GM18511 (cell line): ENCODE measurements at regions not wholly inside any gene's neighbourhood (a gene's known extent, or its start where the extent isn't known, plus 50 kb on each side); places are given as distances from the start of the nearest gene placed in this dataset.
"Not testable (repeated sequence)": the region's sequence is repeated elsewhere in the genome, so short reads cannot be mapped to it uniquely, and the experiment has no call there.

Experiments
- ATAC-seq: cut with Tn5 transposase; IDR thresholded peaks from one replicate; pipeline ENCODE4 v1.9.1; 2021; ENCODE audit warnings: mild to moderate bottlenecking, moderate library complexity; ENCODE audit not compliant: unreplicated experiment

DNA sequence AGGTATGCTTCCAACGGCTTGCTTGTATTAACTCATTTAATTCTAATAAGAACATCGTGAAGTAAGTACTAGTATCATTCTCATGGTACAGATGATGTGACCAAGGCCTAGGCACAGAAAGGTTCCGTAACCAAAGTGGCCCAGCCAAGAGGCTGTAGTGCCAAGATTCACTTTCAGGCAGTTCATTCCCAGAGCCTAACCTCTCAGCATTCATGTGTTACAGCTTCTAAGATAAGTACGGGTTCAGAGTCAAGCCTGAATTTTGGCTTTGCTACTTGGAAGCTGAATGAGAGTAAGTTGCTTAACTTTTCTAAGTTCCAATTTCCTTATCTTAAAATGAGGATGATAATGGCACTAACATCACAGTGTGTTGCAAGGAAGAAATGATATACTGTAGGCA is 379.9 kb downstream of the AEBP2 start:
- ATAC-seq, result no peak

DNA sequence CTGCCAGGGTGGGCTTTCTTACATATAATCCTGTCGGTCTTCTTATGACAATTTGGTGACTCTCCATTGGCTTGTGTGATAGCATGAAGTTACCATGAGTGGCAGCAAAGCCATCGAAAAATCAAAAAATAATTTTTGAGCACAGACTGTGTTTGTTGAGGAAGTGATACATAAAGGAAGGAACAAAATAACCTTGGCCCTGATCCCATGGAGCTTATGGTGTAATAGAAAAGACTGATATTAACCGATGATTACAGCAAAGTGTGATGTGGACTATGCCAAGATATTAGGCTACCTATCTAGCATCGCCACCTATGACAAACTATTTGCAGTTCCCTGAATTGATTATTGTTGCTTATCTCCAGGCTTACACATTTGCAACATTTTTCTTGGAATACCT is 383.2 kb downstream of the AEBP2 start:
- no peak for ATAC-seq

DNA sequence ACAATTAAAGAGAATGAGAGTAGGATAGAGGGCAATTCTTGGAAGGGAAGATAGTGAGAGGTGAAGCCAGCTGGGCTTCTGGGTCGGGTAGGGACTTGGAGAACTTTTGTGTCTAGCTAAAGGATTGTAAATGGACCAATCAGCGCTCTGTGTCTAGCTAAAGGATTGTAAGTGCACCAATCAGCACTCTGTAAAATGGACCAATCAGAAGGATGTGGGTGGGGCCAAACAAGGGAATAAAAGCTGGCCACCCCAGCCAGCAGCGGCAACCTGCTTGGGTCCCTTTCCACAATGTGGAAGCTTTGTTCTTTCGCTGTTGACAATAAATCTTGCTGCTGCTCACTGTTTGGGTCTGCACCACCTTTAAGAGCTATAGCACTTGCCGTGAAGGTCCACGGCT is 384.0 kb downstream of the AEBP2 start:
- ATAC-seq, result not testable (repeated sequence)

DNA sequence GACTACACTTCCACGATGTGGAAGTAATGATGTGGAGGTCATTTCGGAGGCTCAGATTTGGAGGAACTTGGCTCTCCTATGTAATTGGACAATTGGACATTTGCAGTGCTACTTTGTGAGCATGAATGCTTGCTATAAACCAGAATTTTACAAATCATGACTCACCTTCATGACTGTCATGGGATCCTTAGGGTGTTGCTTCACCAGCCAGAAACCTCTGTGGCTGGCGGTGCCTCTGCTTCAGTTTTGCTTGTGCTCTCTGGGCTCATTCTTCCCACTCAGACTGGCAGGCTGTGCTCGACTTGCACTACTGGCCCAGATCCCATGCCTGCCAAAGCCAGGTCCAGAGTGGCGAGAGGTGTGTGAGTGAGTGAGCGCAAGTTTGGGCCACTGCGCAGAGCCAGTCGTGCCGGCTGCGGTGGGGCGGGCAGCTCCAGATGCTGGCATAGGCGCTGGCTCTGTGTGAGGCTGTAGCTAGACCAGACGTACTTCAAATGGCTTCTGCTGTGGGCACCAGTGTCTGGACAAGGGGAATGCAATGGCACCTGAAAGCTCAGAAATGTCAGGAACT is 387.8 kb downstream of the AEBP2 start:
- ATAC-seq, result no peak

DNA sequence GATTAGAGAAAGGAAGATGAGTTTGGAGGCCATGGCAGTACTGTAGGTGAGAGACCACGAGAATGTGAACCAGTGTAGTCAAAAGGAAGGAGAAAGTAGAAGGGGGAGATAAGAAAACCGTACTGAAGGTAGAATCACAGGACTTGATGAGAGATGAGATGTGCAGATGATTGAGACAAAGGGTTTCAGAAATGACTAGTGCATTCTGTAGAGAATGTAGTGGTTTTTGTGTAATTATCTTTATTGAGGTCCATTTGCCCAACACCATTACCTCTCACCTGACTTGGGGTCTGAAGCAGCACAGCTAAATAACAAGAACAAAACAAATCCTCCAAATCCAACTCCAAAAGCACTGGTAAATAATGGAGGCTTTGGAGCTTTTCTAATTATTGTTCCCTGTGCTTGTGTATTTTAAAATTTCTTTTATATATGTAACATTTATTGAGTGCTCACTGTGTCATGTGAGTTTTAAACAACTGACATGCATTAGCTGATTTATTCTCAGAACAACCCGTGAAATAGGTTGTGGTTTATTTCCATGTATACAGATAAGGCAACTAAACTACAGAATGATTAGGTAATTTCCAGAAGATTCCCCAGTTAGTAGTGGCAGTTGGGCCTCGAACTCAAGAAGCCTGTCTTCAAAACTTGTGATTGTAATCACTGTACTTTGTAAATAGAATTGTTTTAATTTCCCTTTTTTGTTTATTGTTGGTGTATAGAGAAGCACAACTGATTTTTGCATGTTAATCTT is 390.0 kb downstream of the AEBP2 start:
- ATAC-seq, result no peak

DNA sequence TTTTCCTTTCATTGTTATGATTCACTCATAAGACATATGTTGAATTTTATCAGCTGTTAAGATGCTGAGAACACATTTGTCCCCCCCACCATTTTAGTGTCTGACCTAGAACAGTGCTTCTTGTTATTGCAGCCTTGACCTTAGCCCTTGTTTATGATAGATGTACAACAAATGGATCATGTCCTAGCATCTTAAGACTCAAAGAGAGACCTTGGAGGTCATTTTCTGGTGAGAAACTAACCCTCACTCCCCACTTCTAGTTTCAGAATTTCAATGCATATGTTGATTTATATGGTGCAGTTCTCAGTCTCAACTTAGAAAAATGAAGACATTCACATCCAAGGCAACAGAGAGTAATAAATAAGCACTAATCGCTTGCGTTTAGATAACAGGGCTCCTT is 391.2 kb downstream of the AEBP2 start:
- no peak for ATAC-seq

DNA sequence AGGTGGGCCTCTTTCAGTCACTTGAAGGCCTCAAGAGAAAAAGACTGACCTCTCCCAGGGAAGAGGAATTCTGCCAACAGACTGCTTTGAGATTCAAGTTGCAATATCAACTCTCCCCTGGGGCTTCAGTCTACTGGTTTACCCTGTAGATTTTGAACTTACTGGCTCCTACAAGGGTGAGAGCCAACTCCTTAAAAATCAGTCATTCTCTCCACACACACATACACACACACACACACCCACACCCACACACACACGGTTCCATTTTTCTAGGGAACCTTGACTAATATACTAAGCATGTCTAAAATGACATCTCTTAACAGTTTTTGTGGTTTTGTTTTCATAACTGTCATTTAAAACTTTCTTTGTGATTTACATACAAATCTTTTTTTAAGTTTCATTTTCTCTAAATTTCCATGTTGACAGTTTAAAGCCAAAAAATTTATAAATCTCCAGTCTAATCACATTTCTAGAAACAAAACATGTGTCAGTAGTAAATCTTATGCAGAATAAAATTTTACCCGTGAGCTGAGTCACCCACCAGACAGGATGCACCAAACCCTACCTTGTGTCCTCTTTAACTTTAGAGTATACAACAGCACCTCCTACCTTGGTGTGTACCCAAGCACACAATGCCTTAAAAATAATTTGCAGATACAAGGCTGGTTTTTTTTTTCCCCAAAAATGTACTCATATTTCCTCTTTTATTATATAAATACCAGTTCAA is 394.6 kb downstream of the AEBP2 start:
- no peak for ATAC-seq

DNA sequence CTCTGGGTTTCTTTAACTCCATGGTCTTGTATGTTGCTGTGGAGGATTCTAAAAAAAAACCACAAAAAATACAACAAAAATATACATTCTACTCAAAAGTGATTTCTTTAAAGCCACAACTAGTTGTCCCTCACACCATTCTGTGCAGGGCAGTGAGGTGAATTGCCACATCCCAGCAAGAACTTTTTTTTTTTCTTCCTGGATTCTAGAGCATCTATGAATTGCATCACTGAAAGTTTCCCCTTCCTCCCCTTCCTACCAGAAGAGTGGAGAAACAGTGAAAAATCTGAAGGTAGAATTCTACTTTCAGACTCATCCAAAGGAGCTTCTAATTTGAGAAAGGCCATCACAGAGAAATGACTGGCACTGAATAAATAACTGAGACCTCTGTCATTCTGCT is 395.3 kb downstream of the AEBP2 start:
- no peak for ATAC-seq

DNA sequence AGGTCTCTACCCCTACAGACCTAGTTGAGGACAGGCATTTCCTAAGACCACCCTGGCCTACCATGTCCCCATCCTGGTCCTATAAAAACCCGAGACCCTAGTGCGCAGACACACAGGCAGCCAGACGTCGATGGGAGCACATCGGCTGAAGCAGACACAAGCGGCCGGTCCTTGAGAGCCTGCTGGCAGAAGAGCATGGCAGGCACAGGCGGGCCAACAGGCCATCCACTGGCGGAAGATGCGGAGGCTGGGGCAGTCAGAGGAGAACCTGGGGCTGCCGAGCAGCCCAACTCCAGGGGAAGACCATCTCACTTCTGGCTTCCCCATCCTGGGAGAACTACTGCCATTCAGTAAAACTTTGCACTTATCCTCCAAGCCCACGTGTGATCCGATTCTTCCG is 396.8 kb downstream of the AEBP2 start:
- ATAC-seq, result no peak

DNA sequence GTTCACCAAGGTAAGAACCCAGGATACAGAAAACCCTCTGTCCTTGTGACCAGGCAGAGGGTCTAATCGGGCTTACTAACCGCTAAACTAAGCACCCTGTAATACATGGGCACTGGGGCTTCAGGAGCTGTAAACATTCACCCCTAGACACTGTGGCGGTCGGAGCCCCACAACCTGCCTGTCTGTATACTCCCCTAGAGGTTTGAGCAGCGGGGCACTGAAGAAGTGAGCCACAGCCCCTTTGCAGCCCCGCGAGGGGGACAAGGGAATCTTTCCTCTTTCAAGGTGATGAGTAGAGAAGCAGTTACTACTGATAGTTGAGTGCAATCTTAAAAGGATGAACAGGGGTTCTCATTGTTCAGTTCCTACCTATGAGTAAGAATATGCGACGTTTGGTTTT is 397.2 kb downstream of the AEBP2 start:
- ATAC-seq, result no peak

DNA sequence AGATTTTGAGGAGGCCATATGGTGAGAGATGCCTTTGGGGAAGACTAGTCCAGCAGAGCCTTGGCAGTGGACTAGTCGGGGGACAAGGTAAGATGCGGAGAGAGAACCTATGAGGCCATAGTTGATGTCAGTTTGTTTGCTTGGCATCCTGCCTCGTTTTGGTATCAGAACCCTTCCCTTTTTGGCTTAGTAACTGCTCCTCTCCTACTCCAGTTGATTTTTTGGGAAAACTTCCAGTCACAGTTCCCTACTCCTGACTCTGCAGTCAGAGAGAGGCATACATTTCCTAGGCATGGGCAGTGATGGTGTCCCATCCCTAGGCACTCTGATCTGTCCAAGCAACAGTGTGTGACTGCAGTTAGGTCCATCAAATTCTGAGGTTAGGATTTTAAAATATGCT is 398.3 kb downstream of the AEBP2 start:
- ATAC-seq, result no peak

DNA sequence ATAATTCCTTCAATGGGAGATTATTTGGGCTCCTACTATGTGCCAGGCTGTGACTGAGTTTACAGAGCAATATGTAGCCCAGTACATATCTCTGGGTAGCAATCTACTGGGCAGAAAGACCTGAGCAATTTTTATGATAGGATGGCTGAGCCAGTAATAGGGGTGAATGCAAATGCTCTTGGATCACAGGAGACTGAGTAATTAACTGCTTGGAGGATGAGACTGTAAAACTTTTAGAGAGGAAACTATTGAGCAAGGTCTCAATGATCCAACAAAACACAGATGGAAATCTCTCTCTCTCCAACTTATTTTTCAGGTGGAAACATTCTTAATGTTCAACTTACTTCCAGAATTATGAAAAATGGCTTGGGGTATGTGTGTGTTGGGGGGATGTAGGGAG is 402.2 kb downstream of the AEBP2 start:
- ATAC-seq, result no peak

DNA sequence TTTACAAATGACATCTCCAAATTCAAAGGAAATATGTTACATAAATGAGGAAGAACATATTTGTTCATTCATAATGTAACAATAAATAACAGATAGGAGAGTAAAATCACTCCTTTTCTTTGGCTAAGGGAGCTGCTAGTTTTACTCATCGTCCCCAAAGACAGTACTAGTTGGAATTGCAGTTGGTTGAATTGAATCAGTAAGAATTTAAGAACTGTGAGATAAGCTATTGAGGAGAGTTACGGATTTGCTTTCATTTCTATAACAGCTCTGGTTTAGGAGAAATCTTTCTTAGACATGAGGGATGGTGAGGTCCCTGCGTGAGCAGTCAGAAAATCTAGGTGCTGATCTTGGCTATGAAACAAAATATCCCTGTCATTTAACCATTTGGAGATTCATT is 402.8 kb downstream of the AEBP2 start:
- ATAC-seq, result no peak

DNA sequence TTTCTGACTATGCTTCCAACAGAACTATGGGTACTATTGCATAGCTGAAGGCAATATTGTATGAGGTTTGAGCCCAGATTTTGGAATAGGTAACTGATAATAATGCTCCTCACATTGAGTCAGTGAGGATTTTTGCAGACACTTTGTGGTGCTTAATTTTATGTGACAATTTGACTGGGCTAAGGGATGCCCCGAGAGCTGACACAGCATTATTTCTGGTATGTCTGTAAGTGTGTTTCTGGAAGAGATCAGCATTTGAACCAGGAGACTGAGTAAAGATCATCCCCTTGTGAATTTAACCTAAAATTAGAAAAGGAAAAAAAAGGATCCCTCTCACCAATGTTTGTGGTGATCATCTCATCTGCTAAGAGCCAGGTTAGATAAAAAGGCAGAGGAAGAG is 404.9 kb downstream of the AEBP2 start:
- ATAC-seq, result no peak

DNA sequence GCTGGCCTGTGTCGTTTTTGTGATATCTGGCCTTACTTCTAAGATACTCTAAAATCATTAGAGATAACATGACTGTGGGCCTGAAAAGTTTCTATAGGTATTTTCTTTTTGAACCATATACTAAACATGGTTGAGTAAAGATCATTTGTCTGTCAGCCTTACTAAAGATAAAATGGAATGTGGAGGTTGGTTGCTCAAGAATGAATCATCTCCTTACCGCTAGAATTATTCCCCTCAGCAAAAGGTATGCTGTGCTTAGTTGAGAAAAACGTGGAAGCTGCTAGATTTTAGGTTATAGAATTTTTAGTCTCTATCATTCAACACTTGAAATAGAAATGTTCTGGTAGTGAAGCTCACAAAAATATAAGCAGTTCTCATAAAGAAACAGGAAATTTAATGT is 407.3 kb downstream of the AEBP2 start:
- no peak for ATAC-seq

DNA sequence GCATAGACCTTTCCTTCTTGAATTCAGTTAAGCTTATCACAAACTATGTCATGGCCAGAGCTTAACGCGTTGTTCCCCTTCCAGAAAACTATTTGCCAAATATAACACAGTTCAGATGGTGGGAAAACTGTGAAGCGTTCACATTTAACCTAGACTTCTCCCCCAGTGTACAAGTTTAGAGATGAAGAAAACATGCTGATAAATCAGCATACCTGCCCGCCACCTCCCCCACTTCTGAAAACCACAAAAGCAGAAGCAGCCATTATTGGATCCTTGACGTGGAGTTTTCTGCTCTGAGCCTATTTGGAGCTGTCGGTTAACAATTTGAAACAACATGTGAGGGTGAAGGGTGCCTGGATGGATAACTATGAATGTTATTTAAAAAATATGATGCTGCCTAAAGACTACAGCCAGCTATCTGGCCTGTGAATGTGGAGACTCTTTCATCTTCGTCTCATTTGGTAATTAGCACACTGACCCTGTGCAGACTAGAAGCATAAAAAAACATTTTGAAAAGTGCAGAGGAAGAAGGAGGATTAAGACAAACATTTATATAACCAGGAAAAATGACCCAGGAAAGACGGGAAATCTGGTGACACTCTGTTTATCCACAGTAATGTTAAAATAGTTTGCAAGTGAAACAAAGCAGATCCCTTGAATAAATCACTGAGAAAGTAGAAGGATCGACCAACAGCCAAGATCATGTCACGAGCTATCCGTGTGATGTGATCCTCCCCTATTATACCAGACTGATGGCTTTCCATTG is 408.2 kb downstream of the AEBP2 start:
- no peak for ATAC-seq

DNA sequence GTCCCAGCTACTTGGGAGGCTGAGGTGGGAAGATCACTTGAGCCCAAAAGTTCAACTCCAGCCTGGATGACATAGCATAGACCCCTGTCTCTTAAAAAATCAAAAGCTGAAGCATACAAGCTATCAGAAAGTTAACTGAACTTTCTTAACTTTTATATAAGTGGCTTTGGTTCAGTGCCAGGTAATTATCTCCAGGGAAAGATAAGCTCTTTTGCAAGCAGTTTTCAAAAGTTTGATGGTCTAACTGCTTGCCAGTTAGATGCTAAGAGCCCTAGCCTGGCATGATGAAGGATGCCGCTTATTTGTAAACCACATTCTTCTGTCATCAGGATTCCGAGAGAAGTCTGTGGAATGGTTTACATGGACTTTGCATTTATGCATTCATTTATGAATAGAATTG is 409.1 kb downstream of the AEBP2 start:
- no peak for ATAC-seq

DNA sequence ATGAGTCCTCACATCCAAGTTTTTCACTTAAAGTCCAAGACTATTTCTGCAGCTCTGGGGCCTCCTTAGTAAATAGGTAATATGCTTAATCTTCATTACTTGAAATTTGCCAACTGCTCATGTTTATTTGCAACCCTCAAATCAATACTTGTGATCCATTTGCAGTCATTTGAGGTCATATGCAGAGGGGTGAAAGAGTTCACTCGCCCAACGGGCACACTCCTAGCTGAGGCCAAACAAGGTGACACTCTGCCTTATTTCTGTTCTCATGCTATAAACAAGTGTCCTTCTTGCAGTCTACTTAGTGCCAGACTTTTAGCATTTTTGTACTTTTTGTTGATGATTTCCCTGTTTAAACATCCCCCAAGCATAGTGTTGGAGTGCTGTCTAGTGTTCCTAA is 409.9 kb downstream of the AEBP2 start:
- ATAC-seq, result no peak

DNA sequence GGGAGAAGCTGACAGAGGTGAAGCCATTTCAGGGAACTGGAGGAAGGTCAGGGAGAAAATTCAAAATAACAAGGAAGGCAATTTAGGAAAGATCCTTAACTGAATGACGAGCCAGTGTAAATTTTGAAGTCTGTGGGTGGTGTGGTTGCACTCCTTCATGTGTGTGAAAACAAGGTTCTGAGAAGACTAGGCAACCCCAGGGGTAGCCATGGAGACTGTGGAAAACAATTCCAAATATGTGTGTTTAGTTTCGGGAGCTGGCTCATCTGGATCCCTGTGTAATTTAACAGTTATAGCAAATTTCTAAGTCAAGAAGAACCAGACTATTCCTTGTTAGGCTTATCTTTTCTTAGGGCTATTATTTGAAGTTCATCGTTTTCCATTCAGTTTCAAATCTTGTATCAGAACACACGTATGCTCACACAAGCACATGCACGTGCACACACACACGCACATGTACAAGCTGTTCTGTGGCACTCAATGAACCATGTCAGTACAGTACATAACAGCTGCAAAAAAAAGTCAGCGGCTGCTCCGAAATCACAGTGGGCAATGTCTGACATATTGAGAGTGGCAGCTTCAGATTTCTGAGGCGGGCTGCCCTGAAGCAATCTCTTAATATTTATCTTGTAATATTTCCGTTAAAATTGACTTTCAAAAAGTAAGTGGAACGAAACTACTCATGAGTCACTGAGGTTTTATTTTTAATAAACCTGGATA is 411.2 kb downstream of the AEBP2 start:
- ATAC-seq, result no peak

DNA sequence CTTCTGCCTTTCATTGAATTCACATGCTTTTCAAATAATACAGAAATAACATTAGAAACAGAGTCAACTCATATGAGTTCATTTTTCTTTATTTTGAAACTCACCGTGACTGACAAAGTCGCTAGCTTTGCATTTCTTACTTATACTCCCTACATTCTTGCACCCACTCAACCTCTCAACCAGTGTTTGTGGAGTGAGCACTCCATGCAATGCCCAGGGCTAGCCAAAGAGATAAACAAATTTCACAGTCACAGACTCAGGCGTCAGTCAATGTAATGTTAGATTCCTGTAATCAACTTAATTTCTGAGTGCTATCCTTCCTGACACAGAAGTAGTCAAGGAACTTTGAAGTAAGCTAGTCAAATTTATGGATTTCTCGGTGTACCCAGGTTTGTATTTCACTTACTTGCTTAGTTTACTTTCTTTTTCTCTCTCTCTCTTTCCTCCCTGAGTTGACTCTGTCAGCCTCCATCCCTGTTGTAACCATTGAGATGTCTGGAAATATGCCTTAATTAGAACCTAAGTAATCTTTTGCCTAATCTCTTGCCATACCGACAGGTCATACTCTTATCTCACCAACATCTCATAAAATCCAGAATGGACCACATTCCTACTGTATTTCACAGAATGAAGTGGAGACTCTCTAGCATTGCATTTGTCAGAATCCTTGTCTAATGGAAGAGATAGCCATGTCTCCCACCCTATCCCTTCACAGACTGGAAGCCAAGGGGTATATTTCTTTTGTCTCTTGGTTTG is 413.0 kb downstream of the AEBP2 start:
- no peak for ATAC-seq
